ENCODE measurements at regions not wholly inside any gene's neighbourhood (a gene's known extent, or its start where the extent isn't known, plus 50 kb on each side); places are given as distances from the start of the nearest gene placed in this dataset.

- no peak for DNase-seq (ENCODE audit: low spot score)
- H3K4me3 ChIP-seq (replicated peaks in 1 of 3; ENCODE audit: insufficient read depth in 1 of 3, low read depth in 2 of 3, low read length in 3 of 3): no peak overlapping the region
- H4K20me1 ChIP-seq (ENCODE audit: insufficient read depth, low read length): no peaks in the 10 kb centered on the region
- no peaks in the 10 kb centered on the region for H3K9me3 ChIP-seq (ENCODE audit: low read length)
- ATAC-seq: no peak
- FAIRE-seq: no peak
- H3K9ac ChIP-seq (ENCODE audit: insufficient read depth, low read depth, low read length): no peak overlapping the region
- no peaks in the 10 kb centered on the region for H3K27me3 ChIP-seq (ENCODE audit: control insufficient read depth in 1 of 2, insufficient read depth in 2 of 2, low read length in 2 of 2)
- H3K79me2 ChIP-seq (ENCODE audit: insufficient read depth, low read length): no peaks in the 10 kb centered on the region
- TF ChIP-seq PCBP2 (optimal IDR thresholded peaks at IDR 0.05; ENCODE audit: low read depth, low read length, poor library complexity, severe bottlenecking) (no peak), ZNF205 (CRISPR knock-in tag; IDR thresholded peaks at IDR 0.05) (no peak), KLF6 (CRISPR knock-in tag; IDR thresholded peaks at IDR 0.05) (no peak), ZNF614 (CRISPR knock-in tag; IDR thresholded peaks at IDR 0.05; ENCODE audit: borderline replicate concordance) (no peak), ZNF274 (CRISPR knock-in tag; IDR thresholded peaks at IDR 0.05) (no peak), ZNF776 (CRISPR knock-in tag; IDR thresholded peaks at IDR 0.05) (no peak), ARHGAP35 (CRISPR knock-in tag; IDR thresholded peaks at IDR 0.05; ENCODE audit: borderline replicate concordance) (no peak), ZNF484 (CRISPR knock-in tag; IDR thresholded peaks at IDR 0.05; ENCODE audit: borderline replicate concordance, low read depth) (no peak), SIN3A (IDR thresholded peaks at IDR 0.05; ENCODE audit: borderline replicate concordance, low read depth, low read length) (no peak), FOXJ3 (CRISPR knock-in tag; IDR thresholded peaks at IDR 0.05; ENCODE audit: borderline replicate concordance) (no peak), ZNF549 (CRISPR knock-in tag; IDR thresholded peaks at IDR 0.05) (no peak)
- TF ChIP-seq, protein P1, sequence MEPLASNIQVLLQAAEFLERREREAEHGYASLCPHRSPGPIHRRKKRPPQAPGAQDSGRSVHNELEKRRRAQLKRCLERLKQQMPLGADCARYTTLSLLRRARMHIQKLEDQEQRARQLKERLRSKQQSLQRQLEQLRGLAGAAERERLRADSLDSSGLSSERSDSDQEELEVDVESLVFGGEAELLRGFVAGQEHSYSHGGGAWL (CRISPR knock-in tag; IDR thresholded peaks at IDR 0.05): no peak
- TF ChIP-seq, protein P2, sequence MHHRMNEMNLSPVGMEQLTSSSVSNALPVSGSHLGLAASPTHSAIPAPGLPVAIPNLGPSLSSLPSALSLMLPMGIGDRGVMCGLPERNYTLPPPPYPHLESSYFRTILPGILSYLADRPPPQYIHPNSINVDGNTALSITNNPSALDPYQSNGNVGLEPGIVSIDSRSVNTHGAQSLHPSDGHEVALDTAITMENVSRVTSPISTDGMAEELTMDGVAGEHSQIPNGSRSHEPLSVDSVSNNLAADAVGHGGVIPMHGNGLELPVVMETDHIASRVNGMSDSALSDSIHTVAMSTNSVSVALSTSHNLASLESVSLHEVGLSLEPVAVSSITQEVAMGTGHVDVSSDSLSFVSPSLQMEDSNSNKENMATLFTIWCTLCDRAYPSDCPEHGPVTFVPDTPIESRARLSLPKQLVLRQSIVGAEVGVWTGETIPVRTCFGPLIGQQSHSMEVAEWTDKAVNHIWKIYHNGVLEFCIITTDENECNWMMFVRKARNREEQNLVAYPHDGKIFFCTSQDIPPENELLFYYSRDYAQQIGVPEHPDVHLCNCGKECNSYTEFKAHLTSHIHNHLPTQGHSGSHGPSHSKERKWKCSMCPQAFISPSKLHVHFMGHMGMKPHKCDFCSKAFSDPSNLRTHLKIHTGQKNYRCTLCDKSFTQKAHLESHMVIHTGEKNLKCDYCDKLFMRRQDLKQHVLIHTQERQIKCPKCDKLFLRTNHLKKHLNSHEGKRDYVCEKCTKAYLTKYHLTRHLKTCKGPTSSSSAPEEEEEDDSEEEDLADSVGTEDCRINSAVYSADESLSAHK (CRISPR knock-in tag; IDR thresholded peaks at IDR 0.05; ENCODE audit: borderline replicate concordance): no peak
- 65% methylated on average over 2 of the region's 2 CpGs for WGBS (ENCODE audit: low lambda C conversion rate)
- ChIA-PET POLR2A (no interaction called here), CTCF (ENCODE audit: low intra/inter-chr PET ratio, low total read pairs) (no interaction called here)
- no peak overlapping the region for H3K27ac ChIP-seq (ENCODE audit: extremely low read length, insufficient read depth, low read length)
- H3K4me1 ChIP-seq (ENCODE audit: insufficient read depth, low read length): no peaks in the 10 kb centered on the region
- no TSS peak for BruUV-seq (replicated peaks)
- H3K4me2 ChIP-seq (ENCODE audit: low read depth, low read length): no peak overlapping the region
- in situ Hi-C loops (cut with HindIII; ENCODE audit: extremely low pct_ligation_motif_present, low pct_unique_long_range_greater_than_20kb) (no loop called here), intact Hi-C loops (cut with micrococcal nuclease; ENCODE audit: unreplicated experiment) (no loop called here)
- no peak overlapping the region for H2AFZ ChIP-seq (ENCODE audit: low read length)
- H3K36me3 ChIP-seq (replicated peaks in 1 of 2; ENCODE audit: control insufficient read depth in 1 of 2, insufficient read depth in 2 of 2, low read length in 2 of 2): no peaks in the 10 kb centered on the region
These were observed 222.4 kb downstream of the UNC5CL start for GRCh38 chr6:40816601-40817000.
